ENCODE measurements at regions not wholly inside any gene's neighbourhood (a gene's known extent, or its start where the extent isn't known, plus 50 kb on each side); places are given as distances from the start of the nearest gene placed in this dataset.

DNA sequence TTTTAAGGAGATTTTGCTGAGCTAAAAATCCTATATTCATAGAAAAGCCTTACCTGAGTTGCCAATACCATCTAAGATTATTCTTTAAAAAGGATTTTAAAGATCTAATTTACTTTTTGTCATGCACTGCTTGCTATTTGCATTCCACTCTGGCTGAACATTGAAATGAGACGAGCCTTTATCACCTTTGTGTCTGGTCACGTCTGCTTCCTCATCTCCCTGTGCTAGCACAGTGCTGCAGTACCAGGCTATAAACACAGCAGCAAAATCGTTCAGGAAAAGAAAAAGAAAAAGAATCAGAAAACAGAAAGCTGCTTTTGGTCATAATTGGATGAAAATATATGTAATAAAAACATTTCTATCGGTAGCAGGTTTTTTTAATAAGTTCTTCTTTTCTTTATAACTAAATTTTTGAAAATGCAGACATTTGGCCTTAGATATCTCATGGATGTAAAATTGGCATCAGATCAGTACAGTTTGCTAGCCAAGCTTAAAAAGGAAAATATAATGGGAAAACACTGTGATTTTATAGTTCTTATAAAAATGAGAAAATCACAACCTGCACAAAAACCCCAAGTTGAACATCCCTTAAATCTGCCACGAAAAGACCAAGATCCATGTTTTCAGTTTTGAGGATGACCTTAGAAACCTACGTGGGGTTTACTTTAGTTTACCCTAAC lies 735.7 kb upstream of the CXADR start:
- H3K9me3 ChIP-seq (ENCODE audit: control insufficient read depth, insufficient read depth, low read length), result no peaks in the 10 kb centered on the region
- no peak overlapping the region for H3K27ac ChIP-seq (ENCODE audit: low read depth, low read length)
- peaks cover 15% of the 10 kb centered on the region for H3K4me1 ChIP-seq (ENCODE audit: control insufficient read depth, insufficient read depth, low read length)
- no peaks in the 10 kb centered on the region for H3K27me3 ChIP-seq (ENCODE audit: control insufficient read depth, insufficient read depth, low read length)
- no peak overlapping the region for H3K4me3 ChIP-seq (ENCODE audit: low read depth, low read length)
- no peaks in the 10 kb centered on the region for H3K36me3 ChIP-seq (ENCODE audit: control insufficient read depth, insufficient read depth, low read length)
- H3K9ac ChIP-seq (ENCODE audit: low read depth, low read length), result no peak overlapping the region

- no peak overlapping the region for H3K4me3 ChIP-seq (ENCODE audit: low read depth, low read length)
- H3K9ac ChIP-seq (ENCODE audit: low read depth, low read length), result no peak overlapping the region
- no peaks in the 10 kb centered on the region for H3K9me3 ChIP-seq (ENCODE audit: control insufficient read depth, insufficient read depth, low read length)
- no peak overlapping the region for H3K27ac ChIP-seq (ENCODE audit: low read depth, low read length)
- H3K36me3 ChIP-seq (ENCODE audit: control insufficient read depth, insufficient read depth, low read length), result no peaks in the 10 kb centered on the region
- H3K27me3 ChIP-seq (ENCODE audit: control insufficient read depth, insufficient read depth, low read length), result no peaks in the 10 kb centered on the region
- 0 out of 2 replicates have a peak, but pooled peaks cover under 1% of the 10 kb centered on the region for H3K4me1 ChIP-seq (ENCODE audit: control insufficient read depth, insufficient read depth, low read length)
Measured at GRCh38 chr21:16788584-16788983, 724.3 kb upstream of the CXADR start.

- 0 out of 2 replicates have a peak, but pooled peaks cover 6% of the 10 kb centered on the region for H3K4me1 ChIP-seq (ENCODE audit: control insufficient read depth, insufficient read depth, low read length)
- H3K27ac ChIP-seq (ENCODE audit: low read depth, low read length), result no peak overlapping the region
- H3K36me3 ChIP-seq (ENCODE audit: control insufficient read depth, insufficient read depth, low read length), result no peaks in the 10 kb centered on the region
- no peak overlapping the region for H3K9ac ChIP-seq (ENCODE audit: low read depth, low read length)
- no peak overlapping the region for H3K4me3 ChIP-seq (ENCODE audit: low read depth, low read length)
- no peaks in the 10 kb centered on the region for H3K27me3 ChIP-seq (ENCODE audit: control insufficient read depth, insufficient read depth, low read length)
- H3K9me3 ChIP-seq (ENCODE audit: control insufficient read depth, insufficient read depth, low read length), result no peaks in the 10 kb centered on the region
Measured at GRCh38 chr21:16789636-16790035, 723.2 kb upstream of the CXADR start.

DNA sequence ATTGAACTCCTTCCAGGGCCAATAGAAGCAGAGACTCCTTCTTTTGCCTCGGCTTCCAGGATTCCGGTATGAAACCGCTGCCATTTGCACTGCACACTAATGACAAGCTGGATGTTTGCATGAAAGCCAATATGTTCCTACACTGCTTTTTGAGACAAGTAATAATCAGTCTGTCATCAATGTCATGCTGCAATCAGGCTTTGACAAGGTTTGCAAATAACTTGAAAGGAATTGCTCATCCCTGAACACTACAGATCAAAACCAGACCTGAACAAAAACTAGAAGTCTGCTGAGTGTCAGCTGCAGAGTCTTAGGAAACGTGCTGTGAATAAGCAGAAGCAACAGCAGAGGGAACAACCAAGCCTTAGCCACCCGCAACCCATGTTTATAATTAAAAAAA lies 720.7 kb upstream of the CXADR start:
- Histone ChIP-seq H3K4me1 (ENCODE audit: control insufficient read depth, insufficient read depth, low read length) (peaks cover 17% of the 10 kb centered on the region), H3K9ac (ENCODE audit: low read depth, low read length) (no peak overlapping the region)

GRCh38 chr21:16794950-16795349 lies 717.9 kb upstream of the CXADR start:
- no peaks in the 10 kb centered on the region for H3K9me3 ChIP-seq (ENCODE audit: control insufficient read depth, insufficient read depth, low read length)
- H3K36me3 ChIP-seq (ENCODE audit: control insufficient read depth, insufficient read depth, low read length), result no peaks in the 10 kb centered on the region
- H3K27me3 ChIP-seq (ENCODE audit: control insufficient read depth, insufficient read depth, low read length), result no peaks in the 10 kb centered on the region
- H3K4me1 ChIP-seq (ENCODE audit: control insufficient read depth, insufficient read depth, low read length), result peaks cover 21% of the 10 kb centered on the region
- H3K27ac ChIP-seq (ENCODE audit: low read depth, low read length), result no peak overlapping the region
- no peak overlapping the region for H3K9ac ChIP-seq (ENCODE audit: low read depth, low read length)
- H3K4me3 ChIP-seq (ENCODE audit: low read depth, low read length), result no peak overlapping the region

More for the DNA sequence above, 720.7 kb upstream of the CXADR start:
- Histone ChIP-seq H3K27ac (ENCODE audit: low read depth, low read length) (no peak overlapping the region), H3K4me3 (ENCODE audit: low read depth, low read length) (no peak overlapping the region), H3K27me3 (ENCODE audit: control insufficient read depth, insufficient read depth, low read length) (no peaks in the 10 kb centered on the region), H3K9me3 (ENCODE audit: control insufficient read depth, insufficient read depth, low read length) (no peaks in the 10 kb centered on the region), H3K36me3 (ENCODE audit: control insufficient read depth, insufficient read depth, low read length) (no peaks in the 10 kb centered on the region)

- H3K9ac ChIP-seq (ENCODE audit: low read depth, low read length), result no peak overlapping the region
- no peak overlapping the region for H3K27ac ChIP-seq (ENCODE audit: low read depth, low read length)
- H3K4me1 ChIP-seq (ENCODE audit: control insufficient read depth, insufficient read depth, low read length), result peaks cover 21% of the 10 kb centered on the region
- no peaks in the 10 kb centered on the region for H3K27me3 ChIP-seq (ENCODE audit: control insufficient read depth, insufficient read depth, low read length)
- no peaks in the 10 kb centered on the region for H3K36me3 ChIP-seq (ENCODE audit: control insufficient read depth, insufficient read depth, low read length)
- H3K9me3 ChIP-seq (ENCODE audit: control insufficient read depth, insufficient read depth, low read length), result no peaks in the 10 kb centered on the region
- no peak overlapping the region for H3K4me3 ChIP-seq (ENCODE audit: low read depth, low read length)
Measured at GRCh38 chr21:16796776-16797175, 716.1 kb upstream of the CXADR start.

- peaks cover 21% of the 10 kb centered on the region for H3K4me1 ChIP-seq (ENCODE audit: control insufficient read depth, insufficient read depth, low read length)
- no peaks in the 10 kb centered on the region for H3K36me3 ChIP-seq (ENCODE audit: control insufficient read depth, insufficient read depth, low read length)
- H3K27ac ChIP-seq (ENCODE audit: low read depth, low read length), result no peak overlapping the region
- no peaks in the 10 kb centered on the region for H3K9me3 ChIP-seq (ENCODE audit: control insufficient read depth, insufficient read depth, low read length)
- no peaks in the 10 kb centered on the region for H3K27me3 ChIP-seq (ENCODE audit: control insufficient read depth, insufficient read depth, low read length)
- no peak overlapping the region for H3K9ac ChIP-seq (ENCODE audit: low read depth, low read length)
- H3K4me3 ChIP-seq (ENCODE audit: low read depth, low read length), result no peak overlapping the region
Measured at GRCh38 chr21:16797540-16797939, 715.3 kb upstream of the CXADR start.

DNA sequence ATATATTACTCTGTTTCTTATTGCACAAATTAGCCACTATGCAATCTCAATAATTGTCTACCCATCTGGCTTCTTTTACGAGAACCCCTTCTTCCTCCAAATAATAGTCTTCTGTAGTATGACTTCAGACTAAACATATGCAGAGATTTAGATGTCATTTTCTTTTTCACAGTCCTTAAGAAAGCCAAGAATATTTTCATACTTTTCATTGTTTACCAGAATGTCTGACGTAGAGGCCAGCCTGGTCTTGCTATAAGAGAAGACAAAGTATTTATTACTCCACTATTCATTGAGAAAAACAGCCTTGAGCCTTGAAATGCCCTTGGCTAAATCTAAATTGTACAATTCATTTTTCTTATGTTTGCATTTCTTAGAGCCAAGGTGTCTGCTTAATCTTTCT lies 714.9 kb upstream of the CXADR start:
- peaks cover 21% of the 10 kb centered on the region for H3K4me1 ChIP-seq (ENCODE audit: control insufficient read depth, insufficient read depth, low read length)
- H3K27me3 ChIP-seq (ENCODE audit: control insufficient read depth, insufficient read depth, low read length), result no peaks in the 10 kb centered on the region
- H3K4me3 ChIP-seq (ENCODE audit: low read depth, low read length), result no peak overlapping the region
- H3K9me3 ChIP-seq (ENCODE audit: control insufficient read depth, insufficient read depth, low read length), result no peaks in the 10 kb centered on the region
- H3K36me3 ChIP-seq (ENCODE audit: control insufficient read depth, insufficient read depth, low read length), result no peaks in the 10 kb centered on the region
- H3K27ac ChIP-seq (ENCODE audit: low read depth, low read length), result no peak overlapping the region
- H3K9ac ChIP-seq (ENCODE audit: low read depth, low read length), result no peak overlapping the region

DNA sequence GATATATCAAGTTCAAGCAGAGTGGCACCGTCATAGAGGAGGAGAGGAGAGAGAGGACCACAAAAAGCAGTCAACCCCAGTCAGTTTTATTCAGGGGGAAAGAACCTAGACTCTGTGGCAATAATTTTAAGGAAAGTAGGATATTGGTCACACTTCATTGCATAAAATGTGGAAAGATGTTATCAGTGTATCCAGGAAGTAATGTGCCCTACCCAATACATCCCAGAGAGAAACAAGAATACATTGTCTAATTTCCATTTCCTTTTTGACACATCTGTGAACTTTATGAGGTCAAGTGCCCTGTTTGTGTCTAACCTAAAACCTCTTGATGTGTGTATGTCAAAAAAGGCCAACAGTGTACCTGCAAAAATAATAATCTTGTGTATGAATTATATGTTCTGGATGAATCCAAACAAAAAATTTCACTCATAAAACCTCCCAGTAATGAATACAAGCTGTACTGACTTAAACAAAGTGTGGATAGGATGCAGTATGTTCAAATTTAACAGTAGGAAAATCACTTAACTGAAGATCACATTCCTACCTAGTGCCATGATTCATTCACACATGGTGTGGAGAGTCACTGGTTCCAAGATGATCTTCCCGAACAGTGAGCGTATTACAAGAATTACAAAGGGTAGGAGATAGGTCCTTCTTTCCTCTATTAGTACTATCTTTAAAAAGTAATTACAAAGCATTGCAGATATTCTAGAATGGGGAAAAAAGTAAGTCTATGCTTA lies 712.1 kb upstream of the CXADR start:
- Histone ChIP-seq H3K27me3 (ENCODE audit: control insufficient read depth, insufficient read depth, low read length) (no peaks in the 10 kb centered on the region), H3K4me3 (ENCODE audit: low read depth, low read length) (no peak overlapping the region), H3K9me3 (ENCODE audit: control insufficient read depth, insufficient read depth, low read length) (peaks cover 11% of the 10 kb centered on the region), H3K9ac (ENCODE audit: low read depth, low read length) (no peak overlapping the region), H3K36me3 (ENCODE audit: control insufficient read depth, insufficient read depth, low read length) (no peaks in the 10 kb centered on the region), H3K27ac (ENCODE audit: low read depth, low read length) (no peak overlapping the region), H3K4me1 (ENCODE audit: control insufficient read depth, insufficient read depth, low read length) (peaks cover 16% of the 10 kb centered on the region)

GRCh38 chr21:16811011-16811410 lies 701.8 kb upstream of the CXADR start:
- Histone ChIP-seq H3K36me3 (ENCODE audit: control insufficient read depth, insufficient read depth, low read length) (no peaks in the 10 kb centered on the region), H3K4me1 (ENCODE audit: control insufficient read depth, insufficient read depth, low read length) (peaks cover 9% of the 10 kb centered on the region), H3K27ac (ENCODE audit: low read depth, low read length) (no peak overlapping the region), H3K9ac (ENCODE audit: low read depth, low read length) (no peak overlapping the region), H3K9me3 (ENCODE audit: control insufficient read depth, insufficient read depth, low read length) (no peaks in the 10 kb centered on the region), H3K27me3 (ENCODE audit: control insufficient read depth, insufficient read depth, low read length) (no peaks in the 10 kb centered on the region), H3K4me3 (ENCODE audit: low read depth, low read length) (no peak overlapping the region)

GRCh38 chr21:16811970-16812369 lies 700.9 kb upstream of the CXADR start:
- Histone ChIP-seq H3K9ac (ENCODE audit: low read depth, low read length) (no peak overlapping the region), H3K27ac (ENCODE audit: low read depth, low read length) (no peak overlapping the region), H3K9me3 (ENCODE audit: control insufficient read depth, insufficient read depth, low read length) (no peaks in the 10 kb centered on the region), H3K4me3 (ENCODE audit: low read depth, low read length) (no peak overlapping the region), H3K27me3 (ENCODE audit: control insufficient read depth, insufficient read depth, low read length) (no peaks in the 10 kb centered on the region), H3K36me3 (ENCODE audit: control insufficient read depth, insufficient read depth, low read length) (no peaks in the 10 kb centered on the region), H3K4me1 (ENCODE audit: control insufficient read depth, insufficient read depth, low read length) (peaks cover 9% of the 10 kb centered on the region)
